Heart left ventricle (tissue), 16 donors: ENCODE measurements at regions not wholly inside any gene's neighbourhood (a gene's known extent, or its start where the extent isn't known, plus 50 kb on each side); places are given as distances from the start of the nearest gene placed in this dataset.

ENCODE experiments used
- ATAC-seq, 4 donors: fragments of 200-7000 bp; cut with Tn5 transposase; one replicate each; pipeline ENCODE4 v1.9.1; 2020 to 2022; ENCODE audit warnings: moderate library complexity in 4 of 4, mild to moderate bottlenecking in 3 of 4, moderate number of reproducible peaks in 1 of 4
- DNase-seq, 5 donors: peaks; one replicate each; pipeline ENCODE4 v3.0.0-alpha.2; 2020
- H3K27ac ChIP-seq, 12 donors: fragments of 200-600 bp; sonication (generic) in 4 of 12; one replicate each; pipeline versions ENCODE4 v1.5.0 to v1.8.0; 2016 to 2022; ENCODE audit warnings: mild to moderate bottlenecking in 2 of 12
- H3K27me3 ChIP-seq, 9 donors: fragments of 200-600 bp; sonication (generic) in 2 of 9; one replicate each; pipeline versions ENCODE4 v1.5.1 to v1.8.0; 2016 to 2022; ENCODE audit warnings: mild to moderate bottlenecking in 3 of 9
- H3K36me3 ChIP-seq, 9 donors: fragments of 200-600 bp; sonication (generic) in 2 of 9; one replicate each; pipeline versions ENCODE4 v1.5.0 to v1.8.0; 2018 to 2022; ENCODE audit warnings: mild to moderate bottlenecking in 2 of 9
- H3K4me1 ChIP-seq, 12 donors: fragments of 200-600 bp; sonication (generic) in 4 of 12; one replicate each; pipeline versions ENCODE4 v1.5.0 to v1.8.0; 2016 to 2022; ENCODE audit warnings: mild to moderate bottlenecking in 3 of 12
- H3K4me3 ChIP-seq, 12 donors: fragments of 200-600 bp; sonication (generic) in 4 of 12; one replicate each; pipeline versions ENCODE4 v1.5.0 to v1.8.0; 2017 to 2022; ENCODE audit warnings: mild to moderate bottlenecking in 9 of 12, moderate library complexity in 4 of 12
- H3K9me3 ChIP-seq, 12 donors: fragments of 200-600 bp; sonication (generic) in 4 of 12; one replicate each; pipeline versions ENCODE4 v1.5.0 to v1.8.0; 2016 to 2022; ENCODE audit warnings: mild to moderate bottlenecking in 1 of 12
- POLR2A ChIP-seq, 2 donors: fragments of 450-650 bp; IDR thresholded peaks; one replicate each; pipeline ENCODE4 v1.6.1; 2017; ENCODE audit warnings: antibody characterized with exemption in 2 of 2, mild to moderate bottlenecking in 2 of 2, moderate library complexity in 2 of 2
- WGBS, 4 donors: extraction: QIAGEN DNeasy Blood & Tissue Kit in 2 of 4; methylation state at CpG; one replicate each; pipeline versions ENCODE4 v1.1.5 to v1.1.7; 2013 to 2018; 5-methylcytosine and 5-hydroxymethylcytosine counted together
- intact Hi-C, 10 donors: fragments of 100-400 bp; cut with DNase I; formaldehyde crosslinking; loops; one replicate each; pipeline versions ENCODE4 v1.11.1 to v1.14.2; 2022
- TF ChIP-seq, protein P1 (sequence below), 12 donors: fragments of 200-600 bp; sonication (generic) in 4 of 12; IDR thresholded peaks; one replicate each; pipeline versions ENCODE4 v1.5.0 to v1.8.0; 2018 to 2022; ENCODE audit warnings: antibody characterized with exemption in 12 of 12, mild to moderate bottlenecking in 5 of 12
- donor health status: ischemic (EF 13 %, LVEDD 7.1; RV severe dilation, severe dysfunction).
- donor health status: healthy with polysubstance abuse.
- donor health status: DM: no; HTN: yes; CAD: no.
- donor health status: DM: no; HTN: no; CAD: no.
- donor health status: ischemic (EF 25% LVEDD 6.9; RV normal size, moderate dysfunction).
- donor health status: ischemic (EF 25% LVEDD 5.7; RV mildly dilated, moderate dysfunction).
- donor health status: healthy.
- donor health status: DM: yes; HTN: yes; CAD: no.
- donor health status: ischemic (EF 35%, LVEDD 5.7; RV mildly dilated, moderate dysfunction).
- donor health status: nonischemic (EF 11% LVEDD 7.7; RV severe dilation, severe dysfunction).
- donor health status: DM: yes; HTN: yes; CAD: no.
- donor health status: PGD.
- donor health status: ischemic (EF 29% LVEDD 5.4; RV normal size, mild dysfunction).
- donor health status: nonischemic (EF 23%, LVEDD 6.1; RV moderate dilation, normal function).

GRCh38 chr2:216560838-216561270 lies 62.2 kb downstream of the RPL37A start:
- TF ChIP-seq, protein P1, sequence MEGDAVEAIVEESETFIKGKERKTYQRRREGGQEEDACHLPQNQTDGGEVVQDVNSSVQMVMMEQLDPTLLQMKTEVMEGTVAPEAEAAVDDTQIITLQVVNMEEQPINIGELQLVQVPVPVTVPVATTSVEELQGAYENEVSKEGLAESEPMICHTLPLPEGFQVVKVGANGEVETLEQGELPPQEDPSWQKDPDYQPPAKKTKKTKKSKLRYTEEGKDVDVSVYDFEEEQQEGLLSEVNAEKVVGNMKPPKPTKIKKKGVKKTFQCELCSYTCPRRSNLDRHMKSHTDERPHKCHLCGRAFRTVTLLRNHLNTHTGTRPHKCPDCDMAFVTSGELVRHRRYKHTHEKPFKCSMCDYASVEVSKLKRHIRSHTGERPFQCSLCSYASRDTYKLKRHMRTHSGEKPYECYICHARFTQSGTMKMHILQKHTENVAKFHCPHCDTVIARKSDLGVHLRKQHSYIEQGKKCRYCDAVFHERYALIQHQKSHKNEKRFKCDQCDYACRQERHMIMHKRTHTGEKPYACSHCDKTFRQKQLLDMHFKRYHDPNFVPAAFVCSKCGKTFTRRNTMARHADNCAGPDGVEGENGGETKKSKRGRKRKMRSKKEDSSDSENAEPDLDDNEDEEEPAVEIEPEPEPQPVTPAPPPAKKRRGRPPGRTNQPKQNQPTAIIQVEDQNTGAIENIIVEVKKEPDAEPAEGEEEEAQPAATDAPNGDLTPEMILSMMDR (IDR thresholded peaks at IDR 0.05) = no peak
- TF ChIP-seq POLR2A (IDR thresholded peaks at IDR 0.05) = no peak
- H3K4me1 ChIP-seq = peaks cover 0 to 36% (median 12%) of the 10 kb centered on the region in 12 donors
- H3K9me3 ChIP-seq = no peaks in the 10 kb centered on the region
- no peaks in the 10 kb centered on the region for H3K36me3 ChIP-seq
- DNase-seq (peak in 1 of 5 donors; percentile 30), ATAC-seq (peak in 2 of 4 donors; percentile 23 to 57)
- WGBS, 4 donors = 33 to 36% (median 34%) methylated on average over 3 of the region's 3 CpGs
- intact Hi-C loops = no loop called here
- H3K27me3 ChIP-seq = no peaks in the 10 kb centered on the region
- H3K27ac ChIP-seq = peak overlapping the region in 3 of 12 donors; percentile 17 to 54 (median 40)
- H3K4me3 ChIP-seq = no peak overlapping the region

- Histone ChIP-seq H3K27me3 (no peaks in the 10 kb centered on the region), H3K4me3 (no peak overlapping the region), H3K9me3 (no peaks in the 10 kb centered on the region), H3K4me1 (peaks cover 0 to 16% (median 10%) of the 10 kb centered on the region in 12 donors), H3K27ac (no peak overlapping the region), H3K36me3 (no peaks in the 10 kb centered on the region)
- WGBS, 4 donors = 86 to 89% (median 88%) methylated on average over 13 of the region's 13 CpGs
- intact Hi-C loops = no loop called here
- ATAC-seq (peak in 1 of 4 donors; percentile 9), DNase-seq (no peak)
- TF ChIP-seq, protein P1 (IDR thresholded peaks at IDR 0.05) = no peak
- TF ChIP-seq POLR2A (IDR thresholded peaks at IDR 0.05) = no peak
These were observed 64.2 kb downstream of the RPL37A start for GRCh38 chr2:216562696-216563435.

DNA sequence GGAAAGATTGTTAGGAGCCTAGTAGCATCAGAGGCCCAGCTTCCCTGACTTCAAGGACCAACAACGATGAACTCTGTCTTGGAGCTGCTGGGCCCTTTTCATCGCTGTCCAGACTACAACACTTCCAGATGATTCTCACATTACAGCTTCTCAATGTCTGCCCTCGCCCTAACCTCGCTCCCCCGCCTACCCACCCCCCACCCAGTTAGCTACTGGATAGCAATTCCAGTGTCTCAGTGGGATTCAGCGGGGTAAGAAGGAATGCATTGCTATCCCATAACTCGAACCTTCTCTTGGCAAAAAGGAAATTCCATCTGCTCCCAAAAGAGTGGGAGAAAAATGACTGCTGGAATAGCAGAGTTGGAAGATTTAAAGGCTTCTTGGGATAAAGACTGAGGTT lies 65.0 kb downstream of the RPL37A start:
- ATAC-seq = no peak
- H3K36me3 ChIP-seq = no peaks in the 10 kb centered on the region
- no peak for TF ChIP-seq POLR2A (IDR thresholded peaks at IDR 0.05)
- TF ChIP-seq, protein P1 (IDR thresholded peaks at IDR 0.05) = no peak
- DNase-seq = no peak
- WGBS, 4 donors = 77 to 83% (median 80%) methylated on average over 7 of the region's 7 CpGs
- H3K9me3 ChIP-seq = no peaks in the 10 kb centered on the region
- no peak overlapping the region for H3K27ac ChIP-seq
- intact Hi-C loops = no loop called here
- no peaks in the 10 kb centered on the region for H3K27me3 ChIP-seq
- peaks cover 0 to 15% (median 10%) of the 10 kb centered on the region in 12 donors for H3K4me1 ChIP-seq
- H3K4me3 ChIP-seq = no peak overlapping the region

DNA sequence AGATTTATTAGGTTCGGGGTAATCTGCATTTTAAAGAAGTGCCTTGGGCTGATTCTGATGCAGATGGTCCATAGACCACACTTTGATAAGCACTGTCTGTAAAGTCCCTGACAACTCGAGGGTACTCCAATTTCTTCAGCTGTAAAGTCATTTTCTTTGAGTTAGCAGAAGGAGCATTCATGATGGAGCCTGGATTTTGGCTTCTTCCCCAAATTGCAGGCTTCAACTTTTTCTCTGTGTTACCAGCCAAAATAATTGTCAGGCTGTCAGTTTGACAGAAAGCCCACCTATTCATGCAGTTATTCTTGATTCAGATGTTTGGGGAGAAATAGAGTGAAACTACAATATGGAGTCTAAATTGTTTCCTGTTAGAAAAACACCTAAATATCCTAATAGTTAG lies 66.0 kb downstream of the RPL37A start:
- intact Hi-C loops = loop anchor here in 1 of 10 donors (5.0 kb wide), 1 partner anchor 38 kb away; no protein-coding TSS in a partner anchor
- ATAC-seq = no peak
- Histone ChIP-seq H3K9me3 (no peaks in the 10 kb centered on the region), H3K27me3 (no peaks in the 10 kb centered on the region), H3K4me1 (peaks cover 0 to 23% (median 11%) of the 10 kb centered on the region in 12 donors), H3K27ac (no peak overlapping the region), H3K36me3 (no peaks in the 10 kb centered on the region), H3K4me3 (no peak overlapping the region)
- no peak for DNase-seq
- TF ChIP-seq POLR2A (IDR thresholded peaks at IDR 0.05) = no peak
- TF ChIP-seq, protein P1 (IDR thresholded peaks at IDR 0.05) = no peak
- 76 to 89% (median 82%) methylated on average over 2 of the region's 2 CpGs for WGBS, 4 donors
